GM18858 (cell line): ENCODE measurements at regions not wholly inside any gene's neighbourhood (a gene's known extent, or its start where the extent isn't known, plus 50 kb on each side); places are given as distances from the start of the nearest gene placed in this dataset.
A peak's percentile ranks its signal among the peaks of the same experiment; 100 is the strongest.

Experiments used
- ATAC-seq: cut with Tn5 transposase; IDR thresholded peaks from one replicate; pipeline ENCODE4 v1.9.1; 2021; ENCODE audit not compliant: unreplicated experiment

GRCh38 chr3:117380631-117381030, 671.1 kb downstream of the TUSC7 start:
- no peak for ATAC-seq

- no peak for ATAC-seq
Observed at GRCh38 chr3:117393119-117393518, 683.5 kb downstream of the TUSC7 start.

GRCh38 chr3:117398141-117398899, 688.7 kb downstream of the TUSC7 start:
- ATAC-seq: no peak

GRCh38 chr3:117399311-117400078, 689.9 kb downstream of the TUSC7 start:
- no peak for ATAC-seq

GRCh38 chr3:117400303-117400702, 690.7 kb downstream of the TUSC7 start:
- ATAC-seq: no peak

- ATAC-seq: no peak
Observed at GRCh38 chr3:117404141-117404540, 694.6 kb downstream of the TUSC7 start.

- no peak for ATAC-seq
Observed at GRCh38 chr3:117404730-117405129, 695.2 kb downstream of the TUSC7 start.

- no peak for ATAC-seq
Observed at GRCh38 chr3:117405359-117405758, 695.8 kb downstream of the TUSC7 start.

- peak; percentile 76 for ATAC-seq
Observed at GRCh38 chr3:117407317-117407716, 697.7 kb downstream of the TUSC7 start.

- no peak for ATAC-seq
Observed at GRCh38 chr3:117408811-117409210, 699.2 kb downstream of the TUSC7 start.

GRCh38 chr3:117409256-117409655, 699.7 kb downstream of the TUSC7 start:
- no peak for ATAC-seq

- no peak for ATAC-seq
Observed at GRCh38 chr3:117409701-117410459, 700.3 kb downstream of the TUSC7 start.

- no peak for ATAC-seq
Observed at GRCh38 chr3:117411971-117412370, 702.4 kb downstream of the TUSC7 start.

- no peak for ATAC-seq
Observed at GRCh38 chr3:117417411-117417810, 707.8 kb downstream of the TUSC7 start.

GRCh38 chr3:117427081-117427480, 717.5 kb downstream of the TUSC7 start:
- ATAC-seq: no peak

- no peak for ATAC-seq
Observed at GRCh38 chr3:117433427-117433826, 723.8 kb downstream of the TUSC7 start.

GRCh38 chr3:117434661-117435412, 725.3 kb downstream of the TUSC7 start:
- no peak for ATAC-seq

GRCh38 chr3:117435506-117435905, 725.9 kb downstream of the TUSC7 start:
- no peak for ATAC-seq

- ATAC-seq: no peak
Observed at GRCh38 chr3:117439812-117440211, 730.2 kb downstream of the TUSC7 start.

GRCh38 chr3:117441851-117442250, 732.3 kb downstream of the TUSC7 start:
- no peak for ATAC-seq

GRCh38 chr3:117442566-117442965, 733.0 kb downstream of the TUSC7 start:
- no peak for ATAC-seq
